GM19238 (cell line): ENCODE measurements at regions not wholly inside any gene's neighbourhood (a gene's known extent, or its start where the extent isn't known, plus 50 kb on each side); places are given as distances from the start of the nearest gene placed in this dataset.
"Not testable (repeated sequence)": the region's sequence is repeated elsewhere in the genome, so short reads cannot be mapped to it uniquely, and the experiment has no call there.

Source experiments
- DNase-seq: peaks from one replicate; pipeline ENCODE4 v3.0.0; 2011; ENCODE audit warnings: low spot score; ENCODE audit not compliant: insufficient read length

DNA sequence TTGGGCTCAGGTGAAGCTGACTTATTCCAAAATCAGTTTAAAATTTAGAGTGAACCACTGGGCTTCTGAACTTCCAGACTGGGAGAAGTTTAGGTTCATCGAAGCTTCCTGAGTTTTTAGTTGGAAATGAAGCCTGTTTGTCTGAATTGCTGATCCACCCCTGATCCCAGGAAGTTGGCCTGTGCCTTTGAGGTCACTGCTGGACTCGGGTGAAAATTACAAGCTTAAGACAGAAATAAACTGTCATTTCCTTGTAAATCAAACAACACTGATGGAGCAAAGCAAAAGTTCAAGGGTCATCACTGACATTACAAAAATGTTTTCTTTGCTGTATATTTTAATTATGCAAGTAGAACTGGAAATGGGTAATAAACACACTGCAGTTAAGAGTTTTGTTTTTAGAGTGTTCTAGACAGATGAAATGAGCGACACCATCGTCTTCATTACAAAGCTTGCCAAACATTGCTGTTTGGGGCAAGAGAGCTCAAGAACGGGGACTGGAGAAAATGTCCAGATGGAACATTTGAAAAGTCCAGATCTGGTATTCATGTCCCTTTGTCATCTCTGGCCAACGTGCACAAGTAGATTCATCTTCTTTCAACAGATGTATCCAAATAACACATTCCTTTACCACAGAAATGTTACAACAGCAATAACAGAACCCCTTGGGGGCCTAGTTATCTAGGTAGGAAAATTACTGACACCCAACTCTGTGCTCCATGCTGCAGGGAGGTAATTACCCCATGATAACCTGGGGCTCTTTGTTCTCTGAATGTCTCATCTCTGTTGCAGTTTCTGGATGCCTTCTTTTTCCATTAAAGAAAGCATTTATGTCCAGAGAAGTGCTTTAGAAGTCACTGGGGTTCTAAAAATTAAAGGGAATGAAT, 142.4 kb upstream of the ERCC6L2 start:
- no peak for DNase-seq

- no peak for DNase-seq
These were observed 143.6 kb upstream of the ERCC6L2 start for GRCh38 chr9:95731876-95732275.

DNA sequence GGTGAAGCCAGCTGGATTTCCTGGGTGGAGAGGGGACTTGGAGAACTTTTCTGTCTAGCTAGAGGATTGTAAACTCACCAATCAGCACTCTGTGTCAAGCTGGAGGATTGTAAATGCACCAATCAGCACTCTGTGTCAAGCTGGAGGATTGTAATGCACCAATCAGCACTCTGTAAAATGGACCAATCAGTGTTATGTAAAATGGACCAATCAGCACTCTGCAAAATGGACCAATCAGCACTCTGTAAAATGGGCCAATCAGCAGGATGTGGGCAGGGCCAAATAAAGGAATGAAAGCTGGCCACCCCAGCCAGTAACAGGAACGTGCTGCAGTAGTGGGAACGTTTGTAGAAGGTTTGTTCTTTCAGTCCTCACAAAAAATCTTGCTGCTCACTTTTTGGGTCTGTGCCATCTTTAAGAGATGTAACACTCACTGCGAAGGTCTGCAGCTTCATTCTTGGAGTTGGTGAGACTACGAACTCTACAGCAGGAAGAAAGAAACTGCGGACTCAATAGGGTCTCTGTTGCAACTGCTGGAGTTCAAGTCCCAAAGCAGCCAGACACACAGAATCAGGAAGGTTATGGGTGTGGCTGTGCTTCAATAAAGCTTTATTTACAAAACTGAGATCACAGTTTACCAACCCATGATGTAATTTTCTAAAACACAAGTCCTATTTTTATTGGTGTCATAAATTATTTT, 145.7 kb upstream of the ERCC6L2 start:
- DNase-seq = no peak

DNA sequence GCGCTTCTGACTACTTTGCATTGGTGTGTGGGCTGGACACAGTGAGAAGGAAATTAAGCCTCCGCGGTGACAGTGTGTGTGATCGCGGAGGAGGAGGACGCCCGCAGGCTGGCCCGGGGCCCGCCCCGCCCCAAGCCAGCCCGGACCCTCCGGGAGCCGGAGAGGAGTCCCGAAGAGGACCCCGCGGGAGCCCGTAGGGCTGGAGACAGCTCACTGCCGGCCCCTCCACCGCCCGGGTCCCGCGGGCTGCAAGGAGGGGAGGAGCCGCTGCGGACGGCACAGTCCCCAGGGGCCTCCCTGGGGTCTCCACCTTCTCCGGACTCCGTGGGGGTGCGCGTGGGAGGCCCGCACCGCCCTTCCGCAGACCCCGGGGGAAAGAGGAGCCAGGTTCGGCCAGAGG, 146.4 kb upstream of the ERCC6L2 start:
- no peak for DNase-seq

DNA sequence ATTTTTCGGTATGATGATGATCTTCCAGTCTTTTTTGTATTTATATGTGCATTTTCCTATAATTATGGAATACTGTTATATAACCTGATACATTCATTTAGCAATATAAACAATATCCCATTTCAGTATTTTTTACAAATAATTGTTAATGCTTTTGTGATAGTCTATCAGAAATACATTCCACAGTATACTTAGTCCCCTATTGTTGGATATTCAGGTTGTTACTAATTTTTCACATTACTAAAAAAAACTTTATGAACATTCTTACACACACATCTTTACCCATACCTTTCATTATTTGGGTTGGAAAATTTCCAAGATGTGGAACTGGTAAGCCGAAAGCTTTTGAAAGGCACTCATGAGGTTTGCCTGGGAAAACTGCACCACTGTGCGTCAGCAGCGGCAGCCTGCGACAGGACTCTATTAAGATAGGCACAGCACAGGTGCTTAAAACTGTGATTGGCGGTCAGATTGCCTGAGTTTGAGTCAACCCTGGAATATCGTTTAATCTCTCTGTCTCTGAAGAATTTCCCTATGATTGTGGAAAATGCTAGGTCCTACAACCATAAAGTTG, 147.5 kb upstream of the ERCC6L2 start:
- no peak for DNase-seq

DNA sequence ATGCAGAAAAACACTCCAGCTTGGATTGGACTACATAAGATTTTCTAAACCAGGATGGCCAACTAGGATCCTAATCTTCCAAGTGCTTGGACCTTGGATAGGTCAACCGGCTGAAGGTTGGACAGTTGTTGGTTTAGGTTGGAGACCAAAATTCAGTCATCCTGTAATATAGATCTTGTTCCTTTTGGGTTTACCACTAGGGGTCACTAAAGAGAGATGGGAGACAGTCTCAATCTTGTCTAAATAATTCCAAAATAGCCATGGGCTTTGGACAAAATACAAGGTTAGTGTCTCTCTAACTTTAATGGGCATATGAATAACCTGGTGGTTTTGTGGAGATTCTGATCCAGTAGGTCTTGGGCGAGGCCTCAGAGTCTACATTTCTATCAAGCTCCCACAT, 148.7 kb upstream of the ERCC6L2 start:
- DNase-seq = peak; percentile 23

- no peak for DNase-seq
These were observed 150.4 kb upstream of the ERCC6L2 start for GRCh38 chr9:95725045-95725444.

GRCh38 chr9:95724253-95724991, 151.1 kb upstream of the ERCC6L2 start:
- DNase-seq = peak; percentile 64

DNA sequence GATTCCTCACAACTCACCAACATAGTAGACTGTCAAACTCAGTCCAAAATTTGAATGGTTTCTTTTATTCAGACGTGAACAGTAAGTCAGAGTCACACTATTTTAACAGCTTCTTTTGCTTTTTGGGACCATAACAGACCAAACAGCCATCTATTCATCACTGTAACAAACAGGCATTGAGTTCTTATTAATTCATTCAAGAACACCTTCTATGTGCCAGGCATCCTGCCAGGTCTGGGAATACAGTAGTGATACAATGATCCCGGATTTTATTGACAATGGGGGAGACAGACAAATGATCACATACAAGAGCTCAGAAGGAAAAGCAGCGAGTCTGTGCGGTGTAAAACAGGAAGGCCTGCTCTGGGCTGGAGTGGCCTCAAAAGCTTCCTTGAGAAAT, 153.3 kb upstream of the ERCC6L2 start:
- no peak for DNase-seq

DNA sequence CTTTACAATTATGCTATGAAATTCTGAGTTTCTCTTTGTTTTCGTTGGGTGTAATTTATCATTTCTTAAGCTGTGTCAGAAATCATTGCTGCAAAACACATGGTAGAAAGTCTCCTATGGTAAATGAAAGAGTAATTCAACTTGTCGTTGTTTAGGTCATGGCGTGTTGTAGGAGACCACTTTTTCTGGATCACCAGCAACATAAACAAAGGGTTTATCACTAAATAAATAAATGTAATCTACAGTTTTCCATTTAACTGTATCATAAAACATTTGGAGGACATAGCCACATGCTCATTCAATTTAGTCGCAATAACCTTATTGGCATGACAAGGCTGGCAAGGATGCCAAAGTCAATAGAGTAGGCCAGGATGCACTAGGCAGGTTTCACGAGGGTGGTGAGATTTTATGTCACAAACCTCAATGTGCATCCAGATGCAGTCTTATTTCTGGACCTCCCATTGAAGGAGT, 154.4 kb upstream of the ERCC6L2 start:
- DNase-seq = no peak

GRCh38 chr9:95720496-95720895, 155.0 kb upstream of the ERCC6L2 start:
- no peak for DNase-seq

DNA sequence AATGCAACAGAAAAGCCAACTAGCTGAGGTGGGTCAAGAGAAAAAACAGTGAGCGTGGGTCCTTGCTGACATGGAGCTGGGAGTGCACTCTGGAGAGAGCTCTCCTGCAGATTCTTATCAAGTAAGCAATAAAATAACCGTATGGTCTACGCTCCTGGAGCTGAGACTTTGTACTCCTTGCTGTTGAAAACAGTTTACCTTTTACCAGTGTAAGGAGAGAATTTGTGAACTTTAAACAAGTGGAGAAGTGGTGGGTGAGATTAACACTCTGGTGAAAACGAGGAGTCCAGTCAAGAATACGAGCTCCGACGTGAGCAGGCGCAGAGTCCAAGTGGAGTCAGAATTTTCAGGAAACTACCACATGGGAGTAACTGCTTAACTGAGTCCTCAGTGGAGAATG, 156.1 kb upstream of the ERCC6L2 start:
- DNase-seq = no peak

GRCh38 chr9:95718263-95718662, 157.2 kb upstream of the ERCC6L2 start:
- no peak for DNase-seq

DNA sequence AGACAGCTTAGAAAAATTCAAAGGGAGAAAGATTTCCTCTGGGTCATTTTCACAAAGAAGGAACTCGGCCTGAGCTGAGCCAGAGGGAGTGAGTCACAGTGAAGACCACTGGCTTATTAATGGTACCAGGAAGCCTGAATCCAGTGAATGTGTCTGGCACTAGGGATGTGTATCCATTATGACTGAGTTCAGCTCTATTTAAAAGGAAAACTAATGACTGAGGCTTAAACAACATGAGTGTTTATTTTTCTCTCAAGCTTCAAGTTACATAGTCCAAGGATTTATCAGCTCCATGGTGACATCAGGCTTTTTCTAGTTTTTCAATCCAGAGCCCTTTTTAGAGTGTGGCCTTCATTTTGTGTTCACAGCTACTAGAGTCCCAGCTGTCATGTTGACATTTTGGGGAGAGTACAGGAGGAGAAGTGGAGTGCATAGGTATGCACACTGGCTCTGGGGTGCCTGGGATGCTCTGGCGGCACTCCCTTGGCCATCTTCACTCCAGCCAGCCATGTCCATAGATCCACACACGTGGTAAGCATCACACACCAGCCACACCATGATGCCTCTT, 159.5 kb upstream of the ERCC6L2 start:
- DNase-seq = no peak

- DNase-seq = no peak
These were observed 165.0 kb upstream of the ERCC6L2 start for GRCh38 chr9:95710446-95710845.

GRCh38 chr9:95696701-95697100, 178.8 kb upstream of the ERCC6L2 start:
- no peak for DNase-seq

DNA sequence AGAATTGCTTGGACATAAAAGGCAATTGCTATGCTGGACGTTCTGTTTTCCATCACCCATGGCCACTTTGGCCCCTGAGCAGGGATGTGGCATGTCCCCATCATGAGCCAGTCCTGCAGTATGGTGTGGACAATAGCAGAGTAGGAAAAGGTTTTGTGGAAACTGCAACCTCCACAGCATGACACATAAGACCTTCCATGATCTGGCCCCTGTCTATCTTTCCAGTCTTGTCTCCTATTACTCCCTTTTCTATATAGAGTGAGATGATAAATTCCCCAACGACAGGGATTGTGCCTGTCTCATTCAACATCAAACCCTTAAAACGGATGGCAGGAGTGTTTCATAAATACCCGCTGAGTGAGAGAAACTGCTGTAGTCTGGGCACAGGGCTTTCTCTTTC, 174.7 kb upstream of the PTCH1 start:
- DNase-seq = no peak

GRCh38 chr9:95689669-95690068, 172.9 kb upstream of the PTCH1 start:
- no peak for DNase-seq

- DNase-seq = no peak
These were observed 167.7 kb upstream of the PTCH1 start for GRCh38 chr9:95684516-95684915.

- DNase-seq = not testable (repeated sequence)
These were observed 163.5 kb upstream of the PTCH1 start for GRCh38 chr9:95680306-95680705.

DNA sequence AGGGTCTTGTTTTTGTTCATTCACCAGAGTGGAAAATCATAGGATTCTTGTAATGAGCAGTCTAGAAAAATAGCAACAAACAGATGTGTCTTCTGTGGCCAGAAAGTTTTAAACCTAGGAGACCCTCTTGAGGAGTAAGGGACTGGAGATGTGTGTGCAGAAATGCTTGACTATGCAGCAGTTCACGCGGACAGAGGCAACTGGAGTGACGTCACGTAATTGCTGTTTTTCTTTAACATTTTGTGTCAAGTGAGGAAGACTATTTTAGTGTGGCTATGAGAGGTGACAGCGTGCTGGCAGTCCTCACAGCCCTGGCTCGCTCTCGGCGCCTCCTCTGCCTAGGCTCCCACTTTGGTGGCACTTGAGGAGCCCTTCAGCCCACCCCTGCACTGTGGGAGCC, 163.1 kb upstream of the PTCH1 start:
- no peak for DNase-seq
